Mucosa of descending colon (tissue), 3 donors: ENCODE measurements at regions not wholly inside any gene's neighbourhood (a gene's known extent, or its start where the extent isn't known, plus 50 kb on each side); places are given as distances from the start of the nearest gene placed in this dataset.

Experiments
- ATAC-seq: fragments of 200-7000 bp; cut with Tn5 transposase; one replicate; pipeline ENCODE4 v1.9.1; 2020; ENCODE audit warnings: mild to moderate bottlenecking, moderate library complexity
- DNase-seq, 3 donors: peaks; one replicate each; pipeline ENCODE4 v3.0.0-alpha.2; 2020
- H3K36me3 ChIP-seq: fragments of 200-600 bp; one replicate; pipeline ENCODE4 v1.8.0; 2021; ENCODE audit warnings: low read depth, mild to moderate bottlenecking
- H3K4me1 ChIP-seq: fragments of 200-600 bp; one replicate; pipeline ENCODE4 v1.8.0; 2021; ENCODE audit warnings: low read depth, mild to moderate bottlenecking
- H3K4me3 ChIP-seq: fragments of 200-600 bp; one replicate; pipeline ENCODE4 v1.8.0; 2021; ENCODE audit warnings: mild to moderate bottlenecking
- H3K9me3 ChIP-seq: fragments of 200-600 bp; one replicate; pipeline ENCODE4 v1.8.0; 2021; ENCODE audit warnings: mild to moderate bottlenecking
- intact Hi-C, 2 donors: fragments of 100-400 bp; cut with DNase I in 1 of 2; cut with micrococcal nuclease in 1 of 2; formaldehyde crosslinking; loops; one replicate each; pipeline versions ENCODE4 v1.11.0 to v1.11.1; 2022; cut with DNase I, micrococcal nuclease
- TF ChIP-seq, protein P1 (sequence below): fragments of 200-600 bp; IDR thresholded peaks from one replicate; pipeline ENCODE4 v1.8.0; 2022; ENCODE audit warnings: antibody characterized with exemption, mild to moderate bottlenecking
- donor health status: DM: no; HTN: no; CAD: no; lungs with moderate emphysema.
- donor health status: DM: no; HTN: no; CAD: no.
- donor health status: DM: no; HTN: yes; CAD: no.

DNA sequence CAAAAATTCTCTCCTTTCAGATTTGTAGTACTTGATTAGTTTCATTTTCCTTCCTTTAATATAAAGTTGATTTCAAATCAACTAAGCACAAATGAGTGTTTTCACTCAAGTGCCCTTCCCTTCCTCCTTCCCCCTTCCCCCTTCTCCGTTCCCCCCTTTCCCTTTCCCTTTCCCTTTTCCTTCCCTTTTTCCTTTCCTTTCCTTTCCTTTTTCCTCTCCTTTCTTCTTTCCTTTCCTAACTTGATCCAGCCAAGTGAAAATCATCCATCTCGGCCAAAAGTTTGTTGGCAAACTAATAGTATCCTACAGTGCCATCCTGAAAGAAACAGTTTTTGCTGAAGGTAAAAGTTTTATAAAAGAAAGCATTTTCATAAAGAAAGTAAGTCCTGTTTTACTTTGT, 85.3 kb upstream of the CD180 start:
- intact Hi-C loops: no loop called here
- H3K9me3 ChIP-seq: peaks cover 24% of the 10 kb centered on the region
- no peaks in the 10 kb centered on the region for H3K36me3 ChIP-seq
- TF ChIP-seq, protein P1, sequence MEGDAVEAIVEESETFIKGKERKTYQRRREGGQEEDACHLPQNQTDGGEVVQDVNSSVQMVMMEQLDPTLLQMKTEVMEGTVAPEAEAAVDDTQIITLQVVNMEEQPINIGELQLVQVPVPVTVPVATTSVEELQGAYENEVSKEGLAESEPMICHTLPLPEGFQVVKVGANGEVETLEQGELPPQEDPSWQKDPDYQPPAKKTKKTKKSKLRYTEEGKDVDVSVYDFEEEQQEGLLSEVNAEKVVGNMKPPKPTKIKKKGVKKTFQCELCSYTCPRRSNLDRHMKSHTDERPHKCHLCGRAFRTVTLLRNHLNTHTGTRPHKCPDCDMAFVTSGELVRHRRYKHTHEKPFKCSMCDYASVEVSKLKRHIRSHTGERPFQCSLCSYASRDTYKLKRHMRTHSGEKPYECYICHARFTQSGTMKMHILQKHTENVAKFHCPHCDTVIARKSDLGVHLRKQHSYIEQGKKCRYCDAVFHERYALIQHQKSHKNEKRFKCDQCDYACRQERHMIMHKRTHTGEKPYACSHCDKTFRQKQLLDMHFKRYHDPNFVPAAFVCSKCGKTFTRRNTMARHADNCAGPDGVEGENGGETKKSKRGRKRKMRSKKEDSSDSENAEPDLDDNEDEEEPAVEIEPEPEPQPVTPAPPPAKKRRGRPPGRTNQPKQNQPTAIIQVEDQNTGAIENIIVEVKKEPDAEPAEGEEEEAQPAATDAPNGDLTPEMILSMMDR: no peak
- no peaks in the 10 kb centered on the region for H3K4me1 ChIP-seq
- DNase-seq (no peak), ATAC-seq (no peak)
- H3K4me3 ChIP-seq: no peak overlapping the region

DNA sequence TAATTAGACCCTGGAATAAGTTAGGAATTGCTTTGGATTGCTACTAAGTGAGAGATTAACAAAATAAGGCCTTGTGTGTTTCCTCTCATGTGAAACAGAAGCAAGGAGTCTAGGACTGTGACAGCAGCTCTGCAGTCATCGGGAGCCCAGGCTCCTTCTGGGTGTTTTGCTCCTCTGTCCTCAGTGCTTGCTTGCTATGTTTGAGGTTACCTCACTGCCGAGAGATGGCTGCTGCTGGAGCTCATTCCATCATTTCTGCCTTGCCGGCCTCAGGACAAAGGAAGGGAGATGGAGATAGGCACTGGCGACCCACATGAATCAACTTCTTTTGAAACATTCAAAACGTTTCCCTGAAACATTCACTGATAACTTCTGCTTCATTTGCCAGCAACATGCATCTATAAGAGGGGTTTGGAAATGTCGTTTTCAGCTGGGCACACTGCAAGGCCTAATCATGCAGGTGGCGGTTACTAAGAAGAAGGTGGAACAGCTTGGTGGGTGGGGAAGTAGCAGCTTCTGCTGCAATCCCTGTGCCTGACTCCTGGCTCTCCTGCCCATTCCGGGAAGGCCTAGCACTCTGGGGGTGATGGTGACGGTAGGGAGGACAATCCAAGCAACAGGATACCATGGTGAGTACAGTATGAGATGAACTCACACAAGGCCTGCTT, 77.2 kb upstream of the CD180 start:
- H3K9me3 ChIP-seq: peaks cover 17% of the 10 kb centered on the region
- H3K36me3 ChIP-seq: no peaks in the 10 kb centered on the region
- DNase-seq (no peak), ATAC-seq (no peak)
- TF ChIP-seq, protein P1: no peak
- H3K4me1 ChIP-seq: peaks cover 9% of the 10 kb centered on the region
- H3K4me3 ChIP-seq: no peak overlapping the region
- intact Hi-C loops: no loop called here

DNA sequence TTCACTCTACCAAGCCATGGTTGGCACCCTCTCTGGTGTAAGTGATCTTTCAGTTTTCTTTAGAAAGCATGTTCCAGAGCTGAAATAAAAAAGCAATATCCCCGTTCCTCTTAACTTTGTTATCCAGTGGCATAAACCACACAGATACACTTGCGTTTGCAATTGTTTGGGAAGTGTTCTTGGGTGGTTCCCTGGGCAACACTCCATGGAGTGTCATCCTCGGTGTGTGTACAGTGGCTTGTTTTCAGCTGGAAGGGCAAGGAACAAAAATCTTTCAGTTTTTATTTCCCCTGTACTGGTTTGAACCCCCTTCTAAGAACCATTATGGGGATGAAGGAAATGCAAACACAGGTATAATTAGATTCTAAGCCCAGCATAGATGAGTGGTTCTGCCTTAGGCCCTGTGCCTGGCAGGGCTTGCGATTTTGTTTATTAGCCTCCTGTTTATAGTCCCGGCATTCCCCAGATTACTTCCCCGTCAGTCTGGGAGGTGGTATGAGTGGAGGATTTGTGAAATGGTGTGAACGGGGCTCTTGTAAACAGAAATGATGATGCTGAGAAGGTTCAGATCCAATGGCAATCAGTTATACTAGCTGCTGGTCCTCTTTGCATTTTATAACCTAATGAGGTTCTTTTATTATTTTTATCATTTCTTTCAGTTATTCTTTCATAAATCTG, 76.0 kb upstream of the CD180 start:
- ATAC-seq (no peak), DNase-seq (no peak)
- H3K9me3 ChIP-seq: peaks cover 5% of the 10 kb centered on the region
- intact Hi-C loops: no loop called here
- H3K4me3 ChIP-seq: no peak overlapping the region
- TF ChIP-seq, protein P1: no peak
- no peaks in the 10 kb centered on the region for H3K36me3 ChIP-seq
- peaks cover 20% of the 10 kb centered on the region for H3K4me1 ChIP-seq

DNA sequence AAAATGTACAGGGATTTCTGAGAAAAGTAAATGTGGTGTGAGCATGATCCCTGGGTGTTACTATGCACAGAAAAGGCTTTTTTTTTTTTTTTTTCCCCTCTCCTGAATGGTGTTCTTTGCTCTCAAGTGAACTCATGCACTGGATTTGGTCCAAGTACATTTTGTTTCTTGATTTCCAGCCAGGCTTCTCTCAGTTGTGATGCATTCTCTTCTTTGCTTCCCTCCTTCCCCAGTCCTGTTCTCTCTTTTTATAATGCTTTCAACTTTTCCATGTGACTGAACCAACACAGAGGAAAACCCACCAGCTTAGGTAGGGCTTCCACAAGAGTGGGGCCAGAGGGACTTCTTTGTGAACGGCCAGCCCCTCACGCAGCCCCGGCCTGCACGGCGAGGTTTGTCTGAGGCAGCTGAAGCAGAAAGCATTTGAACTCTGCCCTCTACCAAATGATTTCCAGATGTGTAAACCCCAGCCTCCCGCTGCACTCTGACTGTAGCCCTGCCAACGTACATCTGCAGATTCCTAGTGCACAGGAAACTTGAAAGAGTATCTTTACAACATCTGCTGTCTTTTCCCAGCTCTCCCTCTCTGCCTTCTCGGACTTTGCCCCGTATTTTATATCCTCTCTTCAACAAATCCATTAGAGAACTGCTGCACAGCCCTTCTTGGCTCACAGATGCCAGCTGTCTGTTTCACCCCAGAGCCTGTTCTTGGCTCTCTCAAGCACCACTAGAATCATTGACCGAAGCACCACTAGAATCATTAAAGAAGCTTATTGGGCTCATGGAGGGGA, 71.8 kb upstream of the CD180 start:
- Histone ChIP-seq H3K4me1 (peaks cover 21% of the 10 kb centered on the region), H3K9me3 (no peaks in the 10 kb centered on the region), H3K36me3 (no peaks in the 10 kb centered on the region), H3K4me3 (no peak overlapping the region)
- peak; percentile 63 to 71 (median 70) for DNase-seq
- peak; percentile 93 for ATAC-seq
- intact Hi-C loops: no loop called here
- TF ChIP-seq, protein P1: no peak

DNA sequence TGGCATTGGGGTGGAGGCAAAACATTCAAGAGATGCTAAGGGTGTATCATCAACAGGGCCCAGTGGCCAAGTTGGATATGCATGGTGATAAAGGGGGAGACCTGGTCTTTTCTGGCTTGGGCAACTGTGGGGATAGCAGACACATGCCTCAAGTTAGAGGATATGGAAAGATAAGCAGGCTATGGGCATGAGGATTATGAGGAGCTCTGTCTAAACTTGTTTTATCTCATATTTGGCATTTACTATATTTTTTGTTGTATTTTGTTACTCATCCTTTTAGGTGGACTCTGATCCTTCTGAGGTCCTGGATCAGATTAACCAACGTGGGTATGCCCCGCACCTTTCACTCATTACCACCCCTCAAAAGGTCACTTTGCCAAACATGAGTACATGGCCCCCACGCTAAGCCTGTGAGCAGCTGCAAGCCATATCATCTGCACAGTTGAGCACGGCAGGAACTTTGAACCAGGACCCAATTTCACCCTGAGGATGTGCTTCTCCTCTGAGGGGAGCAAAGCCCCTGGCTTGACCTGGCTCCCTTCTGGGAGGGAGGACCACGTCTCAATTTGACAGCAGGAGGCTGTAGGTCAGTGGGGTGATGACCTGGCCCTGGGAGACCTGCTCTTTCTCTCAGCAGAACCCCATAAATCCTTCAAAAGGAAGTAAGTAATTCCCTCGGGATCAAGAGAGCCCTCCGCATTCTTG, 71.1 kb upstream of the CD180 start:
- DNase-seq (peak in 1 of 3 donors; percentile 33), ATAC-seq (peak; percentile 13)
- Histone ChIP-seq H3K4me3 (no peak overlapping the region), H3K4me1 (peaks cover 21% of the 10 kb centered on the region), H3K36me3 (no peaks in the 10 kb centered on the region), H3K9me3 (no peaks in the 10 kb centered on the region)
- intact Hi-C loops: no loop called here
- TF ChIP-seq, protein P1: no peak
